H1 (cell line): ENCODE measurements at regions not wholly inside any gene's neighbourhood (a gene's known extent, or its start where the extent isn't known, plus 50 kb on each side); places are given as distances from the start of the nearest gene placed in this dataset.

Experiments used
- SRF ChIP-seq: IDR thresholded peaks from 2 replicates; pipeline ENCODE4 v1.6.1; 2011; ENCODE audit warnings: mild to moderate bottlenecking, low read depth, low read length, moderate library complexity
- TF ChIP-seq, protein P1 (sequence below): fragments of 300-600 bp; sonication (generic); IDR thresholded peaks from 2 replicates; pipeline ENCODE4 v1.7.1; 2012; ENCODE audit warnings: low read length, moderate library complexity, mild to moderate bottlenecking, inconsistent platforms; ENCODE audit not compliant: insufficient replicate concordance

DNA sequence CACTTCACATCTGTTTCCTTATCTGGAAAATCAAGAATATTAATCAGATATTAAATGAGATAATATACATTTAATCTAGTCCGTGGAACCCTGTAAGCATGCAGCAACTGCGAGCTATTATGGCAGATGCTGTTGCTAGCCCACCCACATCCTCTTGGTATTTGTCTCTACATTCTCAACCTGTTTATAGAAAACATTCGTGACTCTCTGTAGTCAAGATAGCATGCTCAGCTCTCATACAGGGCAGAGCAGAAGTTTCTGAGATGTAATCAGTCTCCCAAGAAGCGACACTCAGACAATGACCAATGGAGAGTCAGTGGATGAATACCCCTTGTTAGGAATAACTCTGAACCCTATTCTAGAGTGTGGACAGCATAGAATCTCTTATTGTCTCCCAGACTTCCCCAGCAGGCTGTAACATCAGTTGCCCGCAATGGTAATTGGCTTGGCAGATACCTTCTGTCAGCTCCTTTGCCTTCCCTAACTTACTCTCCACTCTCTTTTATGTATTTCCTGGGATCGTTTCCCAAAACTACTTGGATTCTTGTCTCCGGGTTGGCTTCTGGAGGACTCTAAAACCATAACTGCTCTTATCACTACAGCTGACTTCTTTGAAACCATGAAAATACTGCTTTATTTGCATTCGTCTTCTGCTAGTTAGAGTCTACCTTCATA, 400.7 kb upstream of the TNP1 start (continued):
- TF ChIP-seq, protein P1, sequence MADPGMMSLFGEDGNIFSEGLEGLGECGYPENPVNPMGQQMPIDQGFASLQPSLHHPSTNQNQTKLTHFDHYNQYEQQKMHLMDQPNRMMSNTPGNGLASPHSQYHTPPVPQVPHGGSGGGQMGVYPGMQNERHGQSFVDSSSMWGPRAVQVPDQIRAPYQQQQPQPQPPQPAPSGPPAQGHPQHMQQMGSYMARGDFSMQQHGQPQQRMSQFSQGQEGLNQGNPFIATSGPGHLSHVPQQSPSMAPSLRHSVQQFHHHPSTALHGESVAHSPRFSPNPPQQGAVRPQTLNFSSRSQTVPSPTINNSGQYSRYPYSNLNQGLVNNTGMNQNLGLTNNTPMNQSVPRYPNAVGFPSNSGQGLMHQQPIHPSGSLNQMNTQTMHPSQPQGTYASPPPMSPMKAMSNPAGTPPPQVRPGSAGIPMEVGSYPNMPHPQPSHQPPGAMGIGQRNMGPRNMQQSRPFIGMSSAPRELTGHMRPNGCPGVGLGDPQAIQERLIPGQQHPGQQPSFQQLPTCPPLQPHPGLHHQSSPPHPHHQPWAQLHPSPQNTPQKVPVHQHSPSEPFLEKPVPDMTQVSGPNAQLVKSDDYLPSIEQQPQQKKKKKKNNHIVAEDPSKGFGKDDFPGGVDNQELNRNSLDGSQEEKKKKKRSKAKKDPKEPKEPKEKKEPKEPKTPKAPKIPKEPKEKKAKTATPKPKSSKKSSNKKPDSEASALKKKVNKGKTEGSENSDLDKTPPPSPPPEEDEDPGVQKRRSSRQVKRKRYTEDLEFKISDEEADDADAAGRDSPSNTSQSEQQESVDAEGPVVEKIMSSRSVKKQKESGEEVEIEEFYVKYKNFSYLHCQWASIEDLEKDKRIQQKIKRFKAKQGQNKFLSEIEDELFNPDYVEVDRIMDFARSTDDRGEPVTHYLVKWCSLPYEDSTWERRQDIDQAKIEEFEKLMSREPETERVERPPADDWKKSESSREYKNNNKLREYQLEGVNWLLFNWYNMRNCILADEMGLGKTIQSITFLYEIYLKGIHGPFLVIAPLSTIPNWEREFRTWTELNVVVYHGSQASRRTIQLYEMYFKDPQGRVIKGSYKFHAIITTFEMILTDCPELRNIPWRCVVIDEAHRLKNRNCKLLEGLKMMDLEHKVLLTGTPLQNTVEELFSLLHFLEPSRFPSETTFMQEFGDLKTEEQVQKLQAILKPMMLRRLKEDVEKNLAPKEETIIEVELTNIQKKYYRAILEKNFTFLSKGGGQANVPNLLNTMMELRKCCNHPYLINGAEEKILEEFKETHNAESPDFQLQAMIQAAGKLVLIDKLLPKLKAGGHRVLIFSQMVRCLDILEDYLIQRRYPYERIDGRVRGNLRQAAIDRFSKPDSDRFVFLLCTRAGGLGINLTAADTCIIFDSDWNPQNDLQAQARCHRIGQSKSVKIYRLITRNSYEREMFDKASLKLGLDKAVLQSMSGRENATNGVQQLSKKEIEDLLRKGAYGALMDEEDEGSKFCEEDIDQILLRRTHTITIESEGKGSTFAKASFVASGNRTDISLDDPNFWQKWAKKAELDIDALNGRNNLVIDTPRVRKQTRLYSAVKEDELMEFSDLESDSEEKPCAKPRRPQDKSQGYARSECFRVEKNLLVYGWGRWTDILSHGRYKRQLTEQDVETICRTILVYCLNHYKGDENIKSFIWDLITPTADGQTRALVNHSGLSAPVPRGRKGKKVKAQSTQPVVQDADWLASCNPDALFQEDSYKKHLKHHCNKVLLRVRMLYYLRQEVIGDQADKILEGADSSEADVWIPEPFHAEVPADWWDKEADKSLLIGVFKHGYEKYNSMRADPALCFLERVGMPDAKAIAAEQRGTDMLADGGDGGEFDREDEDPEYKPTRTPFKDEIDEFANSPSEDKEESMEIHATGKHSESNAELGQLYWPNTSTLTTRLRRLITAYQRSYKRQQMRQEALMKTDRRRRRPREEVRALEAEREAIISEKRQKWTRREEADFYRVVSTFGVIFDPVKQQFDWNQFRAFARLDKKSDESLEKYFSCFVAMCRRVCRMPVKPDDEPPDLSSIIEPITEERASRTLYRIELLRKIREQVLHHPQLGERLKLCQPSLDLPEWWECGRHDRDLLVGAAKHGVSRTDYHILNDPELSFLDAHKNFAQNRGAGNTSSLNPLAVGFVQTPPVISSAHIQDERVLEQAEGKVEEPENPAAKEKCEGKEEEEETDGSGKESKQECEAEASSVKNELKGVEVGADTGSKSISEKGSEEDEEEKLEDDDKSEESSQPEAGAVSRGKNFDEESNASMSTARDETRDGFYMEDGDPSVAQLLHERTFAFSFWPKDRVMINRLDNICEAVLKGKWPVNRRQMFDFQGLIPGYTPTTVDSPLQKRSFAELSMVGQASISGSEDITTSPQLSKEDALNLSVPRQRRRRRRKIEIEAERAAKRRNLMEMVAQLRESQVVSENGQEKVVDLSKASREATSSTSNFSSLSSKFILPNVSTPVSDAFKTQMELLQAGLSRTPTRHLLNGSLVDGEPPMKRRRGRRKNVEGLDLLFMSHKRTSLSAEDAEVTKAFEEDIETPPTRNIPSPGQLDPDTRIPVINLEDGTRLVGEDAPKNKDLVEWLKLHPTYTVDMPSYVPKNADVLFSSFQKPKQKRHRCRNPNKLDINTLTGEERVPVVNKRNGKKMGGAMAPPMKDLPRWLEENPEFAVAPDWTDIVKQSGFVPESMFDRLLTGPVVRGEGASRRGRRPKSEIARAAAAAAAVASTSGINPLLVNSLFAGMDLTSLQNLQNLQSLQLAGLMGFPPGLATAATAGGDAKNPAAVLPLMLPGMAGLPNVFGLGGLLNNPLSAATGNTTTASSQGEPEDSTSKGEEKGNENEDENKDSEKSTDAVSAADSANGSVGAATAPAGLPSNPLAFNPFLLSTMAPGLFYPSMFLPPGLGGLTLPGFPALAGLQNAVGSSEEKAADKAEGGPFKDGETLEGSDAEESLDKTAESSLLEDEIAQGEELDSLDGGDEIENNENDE, result no peak
- TF ChIP-seq SRF, result no peak
